NCI-H526 treated with DMSO at 0.1 percent for 48 hours (cell line): ENCODE measurements at regions not wholly inside any gene's neighbourhood (a gene's known extent, or its start where the extent isn't known, plus 50 kb on each side); places are given as distances from the start of the nearest gene placed in this dataset.
"Not testable (repeated sequence)": the region's sequence is repeated elsewhere in the genome, so short reads cannot be mapped to it uniquely, and the experiment has no call there.

Experiments used
- DNase-seq: peaks from one replicate; lab custom pipeline; 2025; lab: John Stamatoyannopoulos, UW

GRCh38 chr3:13248640-13249039, 171.5 kb downstream of the NUP210 start:
- no peak for DNase-seq

- DNase-seq, result no peak
Observed at GRCh38 chr3:13245615-13245978, 172.4 kb upstream of the IQSEC1 start.

DNA sequence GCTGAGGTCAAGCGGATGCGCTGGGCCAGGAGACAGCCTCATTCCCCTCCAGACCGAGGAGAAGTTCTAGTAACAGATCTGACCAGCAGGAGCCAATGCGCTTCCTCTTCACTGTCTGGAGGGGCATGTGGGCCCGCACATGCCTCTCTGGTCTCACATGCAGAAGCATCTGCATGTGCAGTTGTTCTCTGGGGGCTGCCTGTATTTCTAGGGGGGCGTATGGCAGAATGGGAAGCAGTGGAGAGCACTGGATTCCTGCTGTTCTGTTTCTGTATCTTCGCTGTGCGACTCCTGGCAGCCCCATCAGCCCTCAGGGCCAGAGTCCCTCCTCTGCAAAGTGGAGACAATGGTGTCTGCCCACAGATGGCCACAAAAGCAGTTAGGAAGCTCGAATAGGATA, 170.4 kb upstream of the IQSEC1 start:
- DNase-seq, result no peak

DNA sequence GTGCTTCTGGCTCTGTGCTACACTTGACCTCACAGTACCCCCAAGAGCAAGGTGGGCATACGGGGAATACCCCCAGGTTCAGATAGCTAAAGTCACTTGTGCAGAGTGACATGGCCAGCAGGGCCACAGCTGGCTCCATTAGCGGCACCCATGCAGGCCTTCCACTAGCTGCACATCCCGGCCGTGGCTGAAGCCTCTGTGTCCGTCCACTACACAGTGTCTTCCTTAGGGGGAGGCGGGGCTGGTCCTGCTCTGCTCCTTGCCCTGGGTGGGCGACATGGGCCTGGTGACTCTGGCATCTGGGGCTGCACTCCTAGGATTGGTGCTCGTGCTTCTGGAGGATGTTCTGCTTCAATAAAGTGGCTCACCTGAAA, 169.1 kb upstream of the IQSEC1 start:
- no peak for DNase-seq

GRCh38 chr3:13241621-13242363, 168.6 kb upstream of the IQSEC1 start:
- no peak for DNase-seq

GRCh38 chr3:13240928-13241618, 167.8 kb upstream of the IQSEC1 start:
- DNase-seq, result no peak

- DNase-seq, result no peak
Observed at GRCh38 chr3:13239467-13239760, 166.2 kb upstream of the IQSEC1 start.

- no peak for DNase-seq
Observed at GRCh38 chr3:13238687-13239466, 165.6 kb upstream of the IQSEC1 start.

GRCh38 chr3:13237776-13238490, 164.7 kb upstream of the IQSEC1 start:
- no peak for DNase-seq

- no peak for DNase-seq
Observed at GRCh38 chr3:13236557-13237173, 163.4 kb upstream of the IQSEC1 start.

- DNase-seq, result no peak
Observed at GRCh38 chr3:13235897-13236296, 162.7 kb upstream of the IQSEC1 start.

- peak; percentile 35 for DNase-seq
Observed at GRCh38 chr3:13235079-13235478, 161.8 kb upstream of the IQSEC1 start.

DNA sequence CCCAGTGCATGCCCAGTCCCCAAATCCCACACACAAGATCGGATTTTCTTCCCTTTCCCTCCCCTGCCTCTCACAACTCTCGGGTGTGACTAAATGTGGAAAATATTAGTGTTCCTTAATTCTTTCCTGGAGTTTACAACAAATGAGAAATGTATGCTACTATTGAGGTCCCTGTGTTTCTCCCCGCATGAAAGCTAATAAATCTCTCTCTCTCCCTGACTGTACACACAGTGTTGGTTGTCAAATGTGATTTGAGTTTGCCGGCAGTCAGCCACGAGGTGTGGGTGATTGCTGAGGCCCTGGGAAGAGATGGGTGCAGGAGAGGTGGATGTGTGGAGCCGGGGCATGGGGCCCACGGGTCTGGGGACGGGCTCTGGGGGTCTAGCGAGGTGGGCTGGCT, 161.4 kb upstream of the IQSEC1 start:
- no peak for DNase-seq

GRCh38 chr3:13233487-13234485, 160.6 kb upstream of the IQSEC1 start:
- no peak for DNase-seq

DNA sequence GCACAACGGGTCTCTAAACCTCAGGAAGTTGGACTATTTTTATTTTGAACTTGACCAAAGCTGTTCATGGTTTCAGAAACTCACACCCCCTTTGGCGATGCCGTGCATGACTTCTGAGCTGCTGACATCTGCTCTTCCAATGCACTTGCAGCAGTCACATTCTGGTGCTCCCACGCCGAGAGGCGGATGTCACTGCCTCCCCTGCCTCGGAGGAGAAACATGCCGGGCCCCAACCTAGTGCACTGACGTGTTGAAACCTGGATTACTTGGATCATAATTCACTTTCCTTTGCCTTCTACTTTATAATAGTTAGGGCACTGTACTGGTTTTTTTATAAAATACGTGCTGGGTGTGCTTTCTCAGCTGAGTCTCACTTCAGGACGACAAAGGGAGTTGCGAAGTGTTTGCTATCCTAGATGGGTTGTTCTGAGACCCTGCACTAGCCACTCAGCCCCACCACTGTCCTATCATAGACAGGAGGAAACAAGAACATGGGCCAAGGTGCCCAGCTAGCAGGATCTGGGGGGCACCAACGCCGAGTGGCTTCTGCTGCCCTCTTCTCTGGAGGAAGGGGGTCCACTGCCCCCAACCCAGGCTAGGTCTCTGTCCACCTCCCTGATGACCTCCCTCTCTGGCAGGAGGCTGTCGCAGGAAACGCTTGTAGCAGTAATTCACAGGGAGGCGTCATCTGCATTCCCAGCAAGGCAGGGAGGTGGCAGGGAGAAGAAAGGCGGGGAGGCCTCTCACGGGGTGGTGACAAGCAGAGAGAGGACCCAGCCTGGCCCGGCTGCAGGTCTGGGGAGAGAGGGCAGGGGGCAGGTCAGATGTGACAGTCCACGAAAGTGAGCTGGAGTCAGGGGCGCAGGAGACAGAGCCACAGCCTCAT, 158.8 kb upstream of the IQSEC1 start:
- no peak for DNase-seq

DNA sequence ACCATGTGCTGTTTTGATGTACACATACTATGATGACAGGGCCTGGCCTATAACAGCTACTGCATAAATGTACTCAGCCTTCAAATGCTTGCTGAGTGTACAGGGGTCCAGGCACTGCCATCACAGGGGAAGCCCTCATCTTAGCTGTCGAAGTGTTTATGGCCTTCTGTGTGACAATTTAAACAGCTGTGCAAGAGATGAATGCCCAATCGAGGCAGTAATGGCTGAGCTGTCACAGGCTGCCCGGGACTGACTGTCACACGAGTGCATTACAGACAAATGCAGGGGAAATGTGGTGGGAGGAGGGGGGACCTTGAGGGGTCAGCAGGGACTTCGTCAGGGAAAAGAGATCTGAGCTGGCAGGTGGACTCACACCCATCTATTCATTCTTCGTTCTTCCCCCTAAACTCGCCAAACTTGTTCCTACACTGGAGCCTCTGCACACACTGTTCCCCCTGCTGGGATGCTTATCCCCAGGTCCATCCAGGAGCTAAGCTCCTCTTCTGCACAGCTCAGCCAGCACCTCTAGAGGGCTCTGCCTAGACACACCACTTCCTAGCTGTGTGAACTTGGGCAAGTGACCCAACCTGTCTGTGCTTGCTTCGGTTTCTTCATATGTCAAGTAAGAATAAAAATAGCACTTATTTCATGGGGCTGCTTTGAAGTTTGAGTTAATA, 156.2 kb upstream of the IQSEC1 start:
- DNase-seq, result no peak

- no peak for DNase-seq
Observed at GRCh38 chr3:13228584-13228983, 155.4 kb upstream of the IQSEC1 start.

GRCh38 chr3:13228169-13228568, 154.9 kb upstream of the IQSEC1 start:
- DNase-seq, result not testable (repeated sequence)
